ENCODE measurements at regions not wholly inside any gene's neighbourhood (a gene's known extent, or its start where the extent isn't known, plus 50 kb on each side); places are given as distances from the start of the nearest gene placed in this dataset.

GRCh38 chr2:16330012-16330411 lies 335.6 kb downstream of the CYRIA start:
- Histone ChIP-seq H3K27ac (ENCODE audit: low read depth, low read length) (no peak overlapping the region), H4K5ac (ENCODE audit: insufficient read length, low read depth, low read length) (no peak overlapping the region), H3K27me3 (replicated peaks in 1 of 4; ENCODE audit: control insufficient read depth in 3 of 4, extremely low read depth in 1 of 4, insufficient read depth in 3 of 4, low read length in 3 of 4) (peaks cover 0 to 4% (median 1%) of the 10 kb centered on the region in 4 experiments; a peak in 1 of 7 replicates), H2AFZ (ENCODE audit: low read length) (no peak overlapping the region), H4K91ac (replicated peaks; ENCODE audit: insufficient read length, low read length) (no peak overlapping the region), H3K14ac (ENCODE audit: insufficient read length) (no peak overlapping the region), H3K56ac (replicated peaks; ENCODE audit: insufficient read length, low read depth, low read length) (no peak overlapping the region), H3K23ac (ENCODE audit: insufficient read length) (no peak overlapping the region), H3K4me2 (ENCODE audit: insufficient read depth in 1 of 2, low read depth in 2 of 2, low read length in 2 of 2) (peak overlapping the region; percentile 15 to 53; a peak in 3 of 4 replicates), H2BK5ac (ENCODE audit: low read depth, low read length) (no peak overlapping the region), H2BK15ac (ENCODE audit: low read length) (no peak overlapping the region), H3K18ac (ENCODE audit: extremely low read depth, low read length) (no peak overlapping the region), H3K79me2 (ENCODE audit: control insufficient read depth in 1 of 2, insufficient read depth in 2 of 2, low read length in 2 of 2) (no peaks in the 10 kb centered on the region), H3K4me1 (replicated peaks in 1 of 4; ENCODE audit: control insufficient read depth in 3 of 4, insufficient read depth in 4 of 4, low read length in 3 of 4) (peaks cover 9 to 16% (median 12%) of the 10 kb centered on the region in 4 experiments), H2AK5ac (ENCODE audit: low read depth, low read length) (peak overlapping the region; percentile 76; the same call in 1 of the 2 replicates), H2BK12ac (ENCODE audit: low read depth, low read length) (no peak overlapping the region), H3K4ac (replicated peaks; ENCODE audit: insufficient read length, low read depth, low read length) (no peak overlapping the region), H2BK20ac (ENCODE audit: low read length) (no peak overlapping the region), H3K9me3 (ENCODE audit: insufficient read depth in 2 of 2, low read depth in 1 of 2, low read length in 1 of 2) (no peaks in the 10 kb centered on the region), H3K4me3 (ENCODE audit: extremely low read depth in 1 of 4, insufficient read depth in 2 of 4, low read depth in 3 of 4, low read length in 4 of 4) (no peak overlapping the region), H3K9ac (replicated peaks in 1 of 4; ENCODE audit: extremely low read depth in 1 of 4, low read depth in 3 of 4, low read length in 3 of 4) (no peak overlapping the region), H3K36me3 (ENCODE audit: control insufficient read depth in 2 of 4, insufficient read depth in 4 of 4, low read length in 3 of 4) (no peaks in the 10 kb centered on the region), H2BK120ac (replicated peaks; ENCODE audit: low read depth, low read length) (no peak overlapping the region), H3K79me1 (ENCODE audit: low read depth, low read length) (no peaks in the 10 kb centered on the region), H3K23me2 (ENCODE audit: low read depth, low read length) (no peaks in the 10 kb centered on the region; the same call in 1 of the 2 replicates), H4K20me1 (replicated peaks in 1 of 2; ENCODE audit: control insufficient read depth in 1 of 2, insufficient read depth in 2 of 2, low read length in 2 of 2) (no peaks in the 10 kb centered on the region), H4K8ac (ENCODE audit: extremely low read depth, insufficient read depth, low read length) (no peak overlapping the region)
- WGBS, 2 experiments (ENCODE audit: extremely low coverage in 1 of 2, insufficient coverage in 1 of 2, insufficient read length in 1 of 2, insufficient replicate concordance in 2 of 2, low coverage in 1 of 2, low lambda C conversion rate in 2 of 2, missing lambda C conversion rate in 1 of 2): 31% methylated on average over 8 of the region's 8 CpGs; no CpG with 5 or more reads in 1 of the 2 experiments
- CTCF ChIA-PET (ENCODE audit: partially characterized antibody): interaction anchor here (0.6 to 1.0 kb wide), 2 partner anchors 43 to 74 kb away, joined by 3 read pairs; no protein-coding TSS in a partner anchor
- POLR2A ChIA-PET (ENCODE audit: partially characterized antibody): interaction anchor here (0.5 kb wide), 1 partner anchor 35 kb away, joined by 4 read pairs; no protein-coding TSS in a partner anchor
- no peak for TF ChIP-seq ZNF274 (IDR thresholded peaks at IDR 0.05; ENCODE audit: borderline replicate concordance, extremely low read depth, low read length)
- no peak for TF ChIP-seq RFX5 (IDR thresholded peaks at IDR 0.05; ENCODE audit: borderline replicate concordance, low read depth, low read length)
- no peak for TF ChIP-seq ASH2L (IDR thresholded peaks at IDR 0.05; ENCODE audit: low read length)
- TF ChIP-seq HDAC2 (IDR thresholded peaks at IDR 0.05; ENCODE audit: borderline replicate concordance in 1 of 2, low read depth in 2 of 2, low read length in 2 of 2): no peak
- no peak for TF ChIP-seq NANOG (IDR thresholded peaks at IDR 0.05; ENCODE audit: insufficient read depth, low read depth, low read length, poor library complexity, severe bottlenecking)
- no peak for TF ChIP-seq PHF8 (conservative IDR thresholded peaks at IDR 0.05; ENCODE audit: low read depth, low read length)
- DNase-seq (ENCODE audit: low read depth in 1 of 2, low spot score in 2 of 2) (no peak), FAIRE-seq (peak; percentile 36)

All from H1 (cell line).